ENCODE measurements at regions not wholly inside any gene's neighbourhood (a gene's known extent, or its start where the extent isn't known, plus 50 kb on each side); places are given as distances from the start of the nearest gene placed in this dataset.

- Mint-ChIP-seq H3K27me3 (ENCODE audit: low read depth, poor library complexity) (peaks cover 4% of the 10 kb centered on the region), H3K36me3 (ENCODE audit: low read depth) (no peaks in the 10 kb centered on the region), H3K4me1 (no peaks in the 10 kb centered on the region), H3K9me3 (no peaks in the 10 kb centered on the region), H3K4me3 (no peak overlapping the region), H3K27ac (no peak overlapping the region)
- no peak for TF ChIP-seq CTCF (IDR thresholded peaks at IDR 0.05)
- no peak for DNase-seq
These were observed 669.9 kb upstream of the PKN2 start for GRCh38 chr1:88014131-88014530.

- Mint-ChIP-seq H3K4me3 (no peak overlapping the region), H3K27me3 (ENCODE audit: low read depth, poor library complexity) (peaks cover 4% of the 10 kb centered on the region), H3K4me1 (no peaks in the 10 kb centered on the region), H3K27ac (no peak overlapping the region), H3K9me3 (no peaks in the 10 kb centered on the region), H3K36me3 (ENCODE audit: low read depth) (no peaks in the 10 kb centered on the region)
- no peak for DNase-seq
- TF ChIP-seq CTCF (IDR thresholded peaks at IDR 0.05): no peak
These were observed 667.1 kb upstream of the PKN2 start for GRCh38 chr1:88016947-88017346.

DNA sequence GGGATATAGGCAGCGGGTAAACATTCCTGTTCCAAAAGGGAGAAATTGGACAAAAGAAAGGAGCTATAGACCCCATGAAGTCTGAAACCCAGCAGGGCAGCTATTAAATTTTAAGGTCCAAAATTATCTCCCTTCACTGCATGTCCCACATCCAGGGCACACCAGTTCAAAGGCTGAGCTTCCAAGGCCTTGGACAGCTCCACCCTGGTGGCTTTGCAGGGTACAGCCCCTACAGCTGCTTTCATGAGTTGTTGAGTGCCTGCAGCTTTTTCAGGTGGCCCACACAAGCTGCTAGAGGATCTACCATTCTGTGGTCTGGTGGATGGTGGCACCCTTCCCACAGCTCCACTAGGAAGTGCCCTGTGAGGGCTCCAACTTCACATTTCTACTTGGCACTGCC, 662.5 kb upstream of the PKN2 start:
- DNase-seq: no peak
- Mint-ChIP-seq H3K4me3 (no peak overlapping the region), H3K27ac (no peak overlapping the region), H3K27me3 (ENCODE audit: low read depth, poor library complexity) (peaks cover 8% of the 10 kb centered on the region), H3K9me3 (peaks cover 10% of the 10 kb centered on the region), H3K4me1 (no peaks in the 10 kb centered on the region), H3K36me3 (ENCODE audit: low read depth) (no peaks in the 10 kb centered on the region)
- no peak for TF ChIP-seq CTCF (IDR thresholded peaks at IDR 0.05)

DNA sequence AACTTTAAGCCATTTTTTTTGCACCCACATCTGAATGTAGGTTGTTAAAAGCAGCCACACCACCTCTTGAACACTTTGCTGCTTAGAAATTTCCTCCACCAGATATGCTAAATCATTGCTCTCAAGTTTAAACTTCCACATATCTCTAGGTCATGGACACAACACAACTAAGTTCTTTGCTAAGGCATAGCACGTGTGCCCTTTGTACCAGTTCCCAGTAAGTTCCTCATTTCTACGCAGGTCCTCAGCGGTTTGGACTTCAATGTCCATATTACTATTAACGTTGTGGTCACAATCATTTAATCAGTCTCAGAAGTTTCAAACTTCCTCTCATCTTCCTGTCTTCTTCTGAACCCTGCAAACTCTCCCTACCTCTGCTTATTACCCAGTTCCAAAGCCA, 661.6 kb upstream of the PKN2 start:
- DNase-seq: no peak
- TF ChIP-seq CTCF (IDR thresholded peaks at IDR 0.05): no peak
- H3K4me1 Mint-ChIP-seq: no peaks in the 10 kb centered on the region
- peaks cover 10% of the 10 kb centered on the region for H3K9me3 Mint-ChIP-seq
- no peak overlapping the region for H3K4me3 Mint-ChIP-seq
- H3K36me3 Mint-ChIP-seq (ENCODE audit: low read depth): no peaks in the 10 kb centered on the region
- peaks cover 8% of the 10 kb centered on the region for H3K27me3 Mint-ChIP-seq (ENCODE audit: low read depth, poor library complexity)
- H3K27ac Mint-ChIP-seq: no peak overlapping the region

GRCh38 chr1:88029142-88029541, 654.9 kb upstream of the PKN2 start:
- no peak for DNase-seq
- Mint-ChIP-seq H3K27me3 (ENCODE audit: low read depth, poor library complexity) (peaks cover 8% of the 10 kb centered on the region), H3K27ac (no peak overlapping the region), H3K36me3 (ENCODE audit: low read depth) (no peaks in the 10 kb centered on the region), H3K4me1 (no peaks in the 10 kb centered on the region), H3K4me3 (no peak overlapping the region), H3K9me3 (peaks cover 19% of the 10 kb centered on the region)
- peak; percentile 9 for TF ChIP-seq CTCF (IDR thresholded peaks at IDR 0.05)

DNA sequence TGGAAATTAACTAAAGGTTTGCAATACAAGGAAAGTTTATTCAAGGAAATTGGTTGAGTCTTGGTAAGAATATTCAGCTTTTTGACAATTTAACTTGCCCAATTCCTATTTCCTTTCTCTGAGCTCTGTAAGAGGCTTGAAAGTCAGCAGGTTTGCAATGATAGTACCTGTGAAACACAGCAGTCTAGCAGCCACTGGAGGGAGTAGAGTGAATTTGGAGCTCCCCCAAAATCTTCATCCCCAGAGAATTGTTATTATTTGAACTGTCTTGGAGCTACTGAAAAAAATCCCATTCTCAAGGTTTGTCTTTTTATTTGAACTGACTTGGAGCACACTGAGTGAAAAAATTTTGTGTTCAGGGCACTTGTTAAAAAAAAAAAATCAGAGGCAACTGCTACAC, 654.2 kb upstream of the PKN2 start:
- Mint-ChIP-seq H3K27me3 (ENCODE audit: low read depth, poor library complexity) (peaks cover 4% of the 10 kb centered on the region), H3K4me3 (no peak overlapping the region), H3K9me3 (peaks cover 12% of the 10 kb centered on the region), H3K27ac (no peak overlapping the region), H3K36me3 (ENCODE audit: low read depth) (no peaks in the 10 kb centered on the region), H3K4me1 (no peaks in the 10 kb centered on the region)
- no peak for TF ChIP-seq CTCF (IDR thresholded peaks at IDR 0.05)
- DNase-seq: no peak
